GM12874 (cell line): ENCODE measurements at regions not wholly inside any gene's neighbourhood (a gene's known extent, or its start where the extent isn't known, plus 50 kb on each side); places are given as distances from the start of the nearest gene placed in this dataset.

ENCODE experiments used
- CTCF ChIP-seq: IDR thresholded peaks from 2 replicates; pipeline ENCODE4 v1.5.1; 2011; ENCODE audit warnings: low read depth, mild to moderate bottlenecking, control low read depth, low read length, moderate library complexity; ENCODE audit not compliant: insufficient read depth

- no peak for TF ChIP-seq CTCF
Measured at GRCh38 chr5:22998362-22998761, 145.2 kb upstream of the CDH12 start.

- TF ChIP-seq CTCF, result no peak
Measured at GRCh38 chr5:22988937-22989336, 135.8 kb upstream of the CDH12 start.

- no peak for TF ChIP-seq CTCF
Measured at GRCh38 chr5:22986281-22986680, 133.1 kb upstream of the CDH12 start.

GRCh38 chr5:22985446-22985845, 132.3 kb upstream of the CDH12 start:
- no peak for TF ChIP-seq CTCF

- no peak for TF ChIP-seq CTCF
Measured at GRCh38 chr5:22970956-22971618, 117.9 kb upstream of the CDH12 start.

GRCh38 chr5:22970491-22970890, 117.3 kb upstream of the CDH12 start:
- no peak for TF ChIP-seq CTCF

GRCh38 chr5:22968386-22968785, 115.2 kb upstream of the CDH12 start:
- no peak for TF ChIP-seq CTCF
